Body of pancreas (tissue), 4 donors: ENCODE measurements at regions not wholly inside any gene's neighbourhood (a gene's known extent, or its start where the extent isn't known, plus 50 kb on each side); places are given as distances from the start of the nearest gene placed in this dataset.
"Not testable (repeated sequence)": the region's sequence is repeated elsewhere in the genome, so short reads cannot be mapped to it uniquely, and the experiment has no call there.

Experiments used
- CTCF ChIP-seq, 7 experiments: fragments of 450-650 bp in 4 of 7; fragments of 200-600 bp in 3 of 7; sonication (generic) in 3 of 7; IDR thresholded peaks; one replicate each; pipeline ENCODE4 v1.5.1; 2016 to 2019; ENCODE audit warnings: antibody characterized with exemption in 7 of 7
- POLR2A ChIP-seq, 3 donors: fragments of 450-650 bp; IDR thresholded peaks; one replicate each; pipeline ENCODE4 v1.6.1; 2016; ENCODE audit warnings: antibody characterized with exemption in 3 of 3, mild to moderate bottlenecking in 2 of 3

- not testable (repeated sequence) for TF ChIP-seq CTCF, POLR2A (IDR thresholded peaks at IDR 0.05)
These were observed 112.6 kb downstream of the DRD1 start for GRCh38 chr5:175331173-175332036.
